A549 (cell line): ENCODE measurements at regions not wholly inside any gene's neighbourhood (a gene's known extent, or its start where the extent isn't known, plus 50 kb on each side); places are given as distances from the start of the nearest gene placed in this dataset.

ENCODE experiments used
- CTCF ChIP-seq: fragments of >200 bp; sonication (Bioruptor Twin); formaldehyde crosslinking; IDR thresholded peaks from 3 replicates; pipeline ENCODE4 v1.5.1; 2016
- POLR2A ChIP-seq: IDR thresholded peaks from 2 replicates; pipeline ENCODE4 v1.6.1; 2012; ENCODE audit warnings: mild to moderate bottlenecking, low read length
- ZFP36 ChIP-seq: fragments of 450-650 bp; IDR thresholded peaks from 2 replicates; pipeline ENCODE4 v1.6.1; 2014; ENCODE audit warnings: borderline replicate concordance; ENCODE audit not compliant: partially characterized antibody
- ZSCAN20 ChIP-seq: fragments of 250-450 bp; sonication (Bioruptor Pico); IDR thresholded peaks from 2 replicates; pipeline ENCODE4 v1.8.0; 2022; ENCODE audit warnings: mild to moderate bottlenecking, moderate library complexity

GRCh38 chr11:23540101-23540561 lies 679.9 kb upstream of the CCDC179 start:
- TF ChIP-seq POLR2A (no peak), ZSCAN20 (CRISPR knock-in tag) (no peak), CTCF (peak; percentile 52), ZFP36 (no peak)
